ENCODE measurements at regions not wholly inside any gene's neighbourhood (a gene's known extent, or its start where the extent isn't known, plus 50 kb on each side); places are given as distances from the start of the nearest gene placed in this dataset.

DNA sequence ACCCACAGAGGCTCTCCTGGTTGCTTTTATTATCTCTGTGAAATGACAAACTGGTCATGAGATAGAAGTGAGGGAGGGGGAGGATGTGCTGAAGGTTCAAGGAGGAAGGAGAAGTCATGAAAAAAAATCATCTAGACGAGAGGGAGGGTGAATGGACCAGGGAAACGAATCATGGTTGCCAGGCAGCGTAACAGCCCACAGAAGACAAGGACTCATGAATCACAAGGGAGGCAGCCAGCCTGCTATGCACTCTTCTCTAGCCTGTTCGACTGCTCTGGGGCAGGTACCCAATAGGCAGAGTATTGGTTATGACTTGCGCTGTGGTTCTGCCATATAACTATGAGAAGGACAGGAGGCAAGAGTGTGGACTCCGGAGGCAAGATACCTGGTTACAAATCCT is 475.2 kb downstream of the CDK5RAP2 start:
- DNase-seq: no peak

DNA sequence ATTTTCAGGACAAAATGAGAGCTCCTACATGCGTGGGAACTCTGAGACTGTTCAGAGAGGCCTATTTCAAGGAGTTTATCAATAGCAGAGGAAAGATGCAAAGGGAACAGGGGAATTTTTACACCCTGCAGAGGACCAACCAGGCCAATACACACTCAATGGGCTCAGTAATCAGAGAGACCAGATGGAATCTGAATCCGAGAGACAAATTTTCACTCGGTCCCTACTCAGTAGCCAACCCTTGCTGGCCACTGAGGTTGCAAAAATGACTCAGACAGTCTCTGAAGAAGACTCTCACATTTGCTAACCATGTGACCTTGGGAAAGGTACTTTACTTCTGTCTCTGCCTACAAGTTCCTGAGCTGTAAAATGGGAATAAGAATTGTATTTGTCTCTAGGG is 479.4 kb downstream of the CDK5RAP2 start:
- no peak for DNase-seq

DNA sequence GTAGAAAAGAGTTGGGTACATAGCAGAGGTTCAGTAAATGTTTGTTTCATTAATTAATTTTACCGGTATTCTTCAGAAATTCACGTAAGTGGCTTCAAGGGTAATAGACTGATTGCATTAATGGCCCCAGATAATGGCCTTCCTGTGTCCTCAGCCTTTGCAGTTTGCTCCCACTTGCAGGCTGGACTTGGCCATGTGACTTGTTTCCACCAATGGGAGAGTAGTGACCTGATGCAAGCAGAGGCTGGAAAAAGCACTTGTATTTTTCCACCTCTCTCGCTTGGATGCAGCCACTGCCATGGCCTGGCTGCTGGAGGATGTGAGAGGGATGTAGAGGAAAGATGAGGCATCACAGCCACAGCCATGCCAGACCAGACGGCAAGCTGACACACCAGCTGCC is 480.9 kb downstream of the CDK5RAP2 start:
- no peak for DNase-seq

DNA sequence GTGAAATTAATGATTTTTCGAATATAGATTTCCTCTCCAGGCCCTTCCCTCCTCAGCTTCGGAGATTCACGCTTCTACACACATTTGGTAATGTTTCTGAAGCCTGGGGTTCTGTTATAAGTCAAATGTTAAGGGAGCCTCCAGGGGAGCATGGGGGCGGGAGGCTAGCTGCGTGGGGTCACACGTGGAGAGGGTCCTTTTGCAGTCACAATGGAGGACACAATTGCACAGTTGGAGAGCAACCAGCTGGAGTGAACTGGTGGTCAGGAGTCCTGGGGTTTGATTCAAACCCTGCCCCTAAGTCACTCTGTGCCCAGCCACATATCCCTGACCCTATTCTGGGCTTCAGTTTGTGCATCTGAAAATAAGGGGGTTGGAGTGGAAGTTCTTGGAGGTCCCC is 481.4 kb downstream of the CDK5RAP2 start:
- no peak for DNase-seq

DNA sequence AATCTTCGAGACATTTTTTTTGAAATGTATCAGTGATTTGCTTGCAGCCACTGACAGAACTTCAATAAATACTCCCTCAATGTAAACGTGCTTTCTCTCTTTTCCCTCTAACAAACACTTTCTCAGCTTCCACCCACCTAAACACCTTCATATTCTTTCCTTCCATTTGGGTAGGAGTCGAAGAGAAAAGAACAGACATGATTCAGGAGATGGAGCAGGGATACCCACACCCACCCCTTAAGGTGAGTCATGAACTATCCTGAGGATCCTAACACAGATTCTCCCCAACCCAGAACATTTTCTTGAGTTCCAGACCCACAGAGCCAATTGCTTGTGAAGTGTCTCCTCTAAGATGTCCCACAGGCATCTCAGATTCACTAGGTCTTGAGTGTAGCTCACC is 488.8 kb downstream of the CDK5RAP2 start:
- no peak for DNase-seq

DNA sequence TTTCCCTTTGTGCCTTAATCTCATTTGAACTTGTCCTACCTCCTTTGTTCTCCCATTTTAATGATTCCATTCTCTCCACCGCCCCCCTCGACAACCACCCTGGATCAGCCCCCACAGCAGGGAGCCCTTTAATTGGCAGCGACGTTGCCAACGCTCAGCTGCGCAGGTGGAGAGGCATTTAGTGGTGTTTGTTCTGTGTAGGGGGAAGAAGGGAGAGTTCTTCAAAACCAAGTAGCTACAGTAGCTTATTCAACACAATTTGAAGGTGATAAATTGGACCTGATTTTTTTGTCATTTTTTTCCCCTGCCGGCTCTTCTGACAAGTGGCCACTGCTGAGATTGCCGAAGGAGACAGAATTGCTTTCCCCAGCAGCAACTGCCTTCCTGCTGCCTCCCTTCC is 499.1 kb downstream of the CDK5RAP2 start:
- DNase-seq: no peak

DNA sequence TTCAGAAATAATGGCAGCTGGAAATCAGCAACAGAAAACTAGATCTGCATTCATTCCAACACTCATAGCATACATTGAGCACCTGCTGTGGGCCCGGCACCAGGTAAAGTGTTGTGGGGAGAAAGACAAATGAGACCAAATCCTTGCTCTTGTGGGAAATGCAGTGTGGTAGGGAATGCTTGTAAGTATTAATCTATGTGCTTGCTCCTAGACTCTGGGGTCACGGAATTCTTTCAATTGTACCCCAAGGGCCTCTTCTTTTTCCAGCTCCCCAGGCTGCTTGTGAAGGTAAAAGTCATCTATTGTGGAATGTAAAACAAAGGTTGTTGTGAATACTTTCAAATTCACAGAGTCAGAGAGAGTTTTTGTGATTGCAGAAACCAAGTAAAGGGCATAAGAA is 501.9 kb downstream of the CDK5RAP2 start:
- DNase-seq: no peak

DNA sequence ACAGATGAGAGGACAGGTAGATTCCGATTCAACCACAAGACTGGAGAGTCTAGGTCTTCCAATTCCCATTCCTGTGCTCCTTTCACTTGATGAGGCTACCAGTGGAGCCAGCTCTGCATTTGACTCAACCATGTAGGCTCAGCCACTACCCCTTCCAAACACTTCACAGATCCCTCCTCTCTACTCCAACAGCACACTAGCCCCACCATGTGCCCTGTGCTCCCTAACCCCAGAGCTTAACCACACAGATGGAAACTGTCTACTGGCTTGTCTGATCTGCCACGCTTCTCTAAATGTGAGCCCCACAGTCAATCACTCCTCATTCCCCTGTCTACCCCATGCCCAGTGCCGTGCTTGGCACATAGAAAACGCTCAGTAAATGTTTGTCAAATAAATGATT is 508.2 kb downstream of the CDK5RAP2 start:
- DNase-seq: no peak

DNA sequence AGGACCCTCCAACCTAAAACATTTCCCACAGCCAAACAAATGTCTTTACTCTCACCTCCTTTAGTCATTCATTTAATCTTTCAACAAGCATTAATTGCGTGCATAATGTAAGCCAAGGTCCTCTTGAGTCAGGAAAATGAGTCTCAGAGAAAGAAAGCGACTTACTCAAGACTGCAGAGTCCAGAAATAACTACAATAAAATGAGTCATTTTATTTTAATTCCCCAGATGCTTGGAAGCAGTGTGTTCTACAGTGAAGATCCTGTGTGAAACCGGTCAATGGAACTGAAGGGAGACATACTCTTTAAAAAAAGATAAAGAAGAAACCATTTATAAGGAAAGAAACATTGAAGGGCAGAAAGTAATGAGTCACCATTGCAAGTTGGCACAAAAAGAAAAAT is 513.7 kb downstream of the CDK5RAP2 start:
- no peak for DNase-seq

DNA sequence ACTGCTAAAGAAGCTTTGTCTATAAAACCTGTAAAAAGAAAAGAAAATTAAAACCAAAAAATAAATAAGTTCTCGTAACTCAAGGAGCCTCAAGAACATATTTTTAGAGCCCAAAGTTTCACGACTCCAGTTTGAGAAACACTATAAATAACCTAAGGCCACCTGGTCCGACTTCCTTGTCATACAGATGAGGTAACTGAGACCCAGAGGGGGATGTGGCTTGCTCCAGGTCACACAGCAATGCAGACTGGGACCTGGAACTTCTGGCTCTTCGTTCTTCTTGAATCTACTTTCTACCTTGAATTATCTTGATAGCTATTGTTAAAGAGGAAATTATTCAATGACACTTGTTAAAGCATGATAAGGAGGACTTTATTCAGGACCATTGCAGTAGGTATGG is 514.8 kb downstream of the CDK5RAP2 start:
- DNase-seq: no peak

DNA sequence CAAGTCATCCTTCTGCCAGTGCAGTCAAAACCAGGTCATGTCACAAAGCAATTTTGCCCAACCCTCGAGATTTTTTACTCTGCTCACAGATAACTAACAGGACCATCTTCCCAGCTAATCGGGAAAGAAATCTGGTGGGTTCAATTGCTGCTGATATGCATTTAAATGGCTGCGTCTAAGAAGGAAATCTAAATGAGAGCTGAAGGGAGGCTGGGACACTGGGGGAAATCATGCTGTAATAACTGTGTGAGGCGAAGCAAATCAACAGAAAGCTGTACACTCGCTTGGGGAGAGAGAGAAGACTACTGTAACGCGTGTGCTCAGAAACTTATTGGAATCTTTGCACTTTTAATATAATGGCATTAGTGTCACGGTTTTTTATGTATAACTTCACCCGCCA is 535.0 kb downstream of the CDK5RAP2 start:
- no peak for DNase-seq

DNA sequence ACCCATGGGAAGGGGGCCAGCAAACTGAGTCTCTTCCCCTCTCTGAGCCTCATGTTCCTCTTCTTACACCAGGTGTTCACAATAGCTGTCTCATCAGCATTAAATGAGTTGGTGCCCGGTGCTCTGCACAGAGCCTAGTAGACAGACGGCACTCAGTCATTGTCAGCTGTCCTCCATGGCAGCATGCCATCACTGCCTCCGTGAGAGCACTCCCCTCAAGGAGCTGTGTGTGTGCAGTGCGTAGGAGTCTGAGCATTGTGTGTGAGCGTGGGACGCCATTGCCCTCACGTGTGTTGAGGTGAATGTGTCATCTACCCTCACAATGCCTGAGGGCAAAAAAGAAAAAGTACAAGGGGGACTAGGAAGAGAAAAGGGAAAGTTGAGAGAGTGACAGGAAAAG is 536.5 kb downstream of the CDK5RAP2 start:
- DNase-seq: no peak

DNA sequence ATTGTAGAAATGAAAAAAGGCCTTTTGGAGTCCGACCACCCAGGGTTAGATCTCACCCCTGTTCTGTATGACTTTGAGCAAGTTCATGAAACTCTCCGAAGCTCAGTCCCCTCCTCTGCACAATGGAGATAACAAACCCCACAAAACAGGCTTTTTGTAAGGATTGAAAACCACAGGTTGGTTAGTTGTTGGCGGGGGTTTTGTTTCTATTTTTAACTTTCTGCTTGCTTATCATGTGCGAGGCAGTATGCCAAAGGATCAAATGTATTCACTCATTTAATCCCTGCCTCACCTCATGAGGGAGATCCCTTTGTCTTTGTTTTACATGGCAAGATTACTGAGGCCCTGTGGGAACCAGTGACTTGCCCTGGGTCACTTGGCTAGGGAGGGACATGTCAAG is 539.1 kb downstream of the CDK5RAP2 start:
- DNase-seq: no peak

DNA sequence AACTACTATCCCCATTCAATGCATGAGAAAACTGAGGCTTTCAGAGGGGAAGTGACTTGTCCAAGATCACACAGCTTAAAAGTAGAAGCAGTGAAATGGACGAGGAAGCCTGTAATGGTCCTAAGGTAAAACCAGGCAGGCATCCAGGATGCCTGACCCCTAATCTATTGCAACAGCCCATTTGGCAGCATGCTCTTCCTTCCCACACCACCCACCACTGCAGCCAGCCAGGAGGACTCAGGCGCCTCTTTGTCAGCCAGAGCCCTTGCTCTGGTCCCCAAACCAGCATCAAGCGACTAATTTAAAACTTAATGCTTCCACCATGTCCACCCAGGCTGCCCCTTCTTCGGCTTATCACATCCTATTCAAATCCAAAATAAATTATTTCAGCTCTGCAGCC is 541.6 kb downstream of the CDK5RAP2 start:
- DNase-seq: no peak

DNA sequence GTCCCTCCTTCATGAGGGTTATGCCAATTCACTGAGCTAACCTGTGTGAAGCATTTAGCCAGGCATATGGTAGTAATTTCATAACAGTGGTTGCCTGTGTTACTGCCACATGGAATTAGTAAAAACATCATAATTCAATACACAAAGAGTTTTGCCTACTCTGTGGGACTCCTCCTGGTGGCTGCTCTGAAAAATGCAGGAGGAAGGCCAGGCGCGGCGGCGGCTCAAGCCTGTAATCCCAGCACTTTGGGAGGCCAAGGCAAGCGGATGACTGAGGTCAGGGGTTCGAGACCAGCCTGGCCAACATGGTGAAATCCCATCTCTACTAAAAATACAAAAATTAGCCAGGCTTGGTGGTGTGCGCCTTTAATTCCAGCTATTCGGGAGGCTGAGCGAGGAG is 547.3 kb downstream of the CDK5RAP2 start:
- DNase-seq: no peak

DNA sequence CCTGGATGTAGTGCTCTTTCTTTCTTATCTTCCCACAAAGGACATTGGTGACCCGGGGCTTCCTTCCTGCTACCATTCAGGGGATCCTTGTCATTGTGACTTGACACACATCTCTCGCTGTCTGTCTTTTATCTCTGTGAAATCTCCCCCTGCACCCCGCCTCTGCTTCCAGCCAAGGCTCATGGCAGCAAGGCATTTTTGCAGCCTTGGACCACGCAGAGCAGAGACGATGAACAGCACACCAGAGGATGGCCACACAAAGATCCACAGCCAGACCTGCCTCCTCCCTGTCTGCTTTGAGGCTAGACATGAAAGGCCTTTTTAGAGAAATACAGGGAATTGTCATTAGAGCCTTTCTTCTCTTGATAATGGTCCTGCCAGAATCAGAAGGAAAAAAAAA is 549.1 kb downstream of the CDK5RAP2 start:
- no peak for DNase-seq

DNA sequence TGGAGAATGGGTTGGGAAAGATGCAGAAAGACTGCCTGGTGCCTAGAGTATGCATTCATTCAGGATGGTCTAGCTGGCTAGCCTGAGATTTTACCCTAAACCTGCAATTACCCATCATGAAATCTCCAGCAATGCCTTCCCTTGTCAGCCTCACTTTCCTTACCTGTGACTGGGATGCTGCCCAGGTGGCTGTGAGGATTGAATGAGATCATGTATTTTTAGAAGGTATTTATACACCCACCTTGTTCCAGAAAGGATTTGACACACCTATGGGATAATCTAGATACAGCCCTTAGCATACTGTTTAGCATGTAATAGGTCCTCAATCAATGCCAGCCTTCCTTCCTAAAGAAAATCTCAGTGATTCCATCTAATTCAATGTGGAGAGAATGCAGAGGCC is 561.4 kb downstream of the CDK5RAP2 start:
- DNase-seq: no peak

DNA sequence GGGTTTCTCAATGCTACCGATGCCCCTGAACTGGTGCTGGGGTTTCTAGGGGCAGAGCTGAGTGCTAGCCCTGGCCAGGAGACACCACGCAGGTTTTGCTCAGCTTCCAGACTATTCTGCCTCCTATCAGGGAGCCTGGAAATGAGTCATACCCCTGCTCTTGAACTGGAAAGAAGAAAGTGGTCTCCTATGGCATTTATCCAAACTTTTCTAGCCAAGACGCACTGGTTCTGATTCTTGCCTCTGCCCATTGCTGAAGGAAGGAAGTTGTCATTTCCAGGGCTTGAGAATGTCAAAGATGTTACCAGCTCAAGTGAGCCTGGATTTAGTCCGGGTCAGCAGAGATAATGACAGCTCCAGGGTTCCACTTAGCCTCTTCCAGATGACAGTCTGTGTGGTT is 561.9 kb downstream of the CDK5RAP2 start:
- DNase-seq: no peak

DNA sequence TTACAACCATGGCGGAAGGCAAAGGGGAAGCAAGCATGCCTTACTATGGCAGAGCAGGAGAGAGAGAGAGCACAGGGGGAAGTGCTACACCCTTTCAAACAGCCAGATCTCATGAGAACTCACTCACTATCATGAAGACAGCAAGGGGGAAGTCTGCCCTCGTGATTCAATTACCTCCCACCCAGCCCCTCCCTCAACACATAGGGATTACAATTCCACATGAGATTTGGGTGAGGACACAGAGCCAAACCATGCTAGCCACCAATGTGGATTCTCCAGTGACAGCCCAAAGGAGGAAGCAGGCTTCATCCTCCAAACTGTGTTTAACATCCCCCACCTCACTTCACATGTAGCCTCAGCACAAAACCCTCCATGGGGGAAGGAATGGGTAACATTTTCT is 563.7 kb downstream of the CDK5RAP2 start:
- no peak for DNase-seq

DNA sequence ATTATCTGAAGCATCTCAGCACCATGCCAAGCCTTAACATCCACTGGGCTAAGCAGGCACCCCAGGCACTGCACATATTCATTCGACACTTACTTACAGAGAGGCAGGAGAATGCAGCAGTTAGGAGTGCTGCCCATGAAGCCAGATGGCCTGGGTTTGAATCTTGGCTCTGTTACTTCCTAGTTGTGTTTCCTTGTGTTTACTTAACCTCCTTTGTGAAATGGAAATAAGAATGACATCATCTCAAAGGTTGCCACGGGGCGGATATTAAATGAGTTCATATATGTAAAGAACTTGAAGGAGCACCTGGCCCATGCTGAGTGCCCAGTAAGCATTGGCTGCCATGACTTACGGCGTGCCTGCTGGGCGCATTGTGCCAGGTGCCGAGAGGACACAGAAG is 565.2 kb downstream of the CDK5RAP2 start:
- DNase-seq: no peak

DNA sequence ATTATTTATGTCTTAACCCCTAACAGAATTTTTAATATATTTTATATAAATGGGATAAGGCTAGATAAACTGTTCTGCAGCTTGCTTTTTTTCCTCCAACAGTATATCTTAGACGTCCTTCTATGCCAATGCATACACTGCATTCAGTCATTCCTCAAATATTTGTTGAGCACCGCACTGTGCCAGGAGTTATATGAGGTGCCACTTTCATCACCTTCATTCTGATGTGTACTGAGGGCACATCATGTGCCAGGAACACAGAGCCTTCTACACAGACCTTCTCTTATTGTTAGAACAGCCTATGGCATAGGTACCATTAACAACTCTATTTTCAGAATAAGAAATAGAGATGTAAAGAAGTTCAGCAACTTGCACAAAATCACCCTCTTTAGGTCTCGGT is 570.1 kb downstream of the CDK5RAP2 start:
- no peak for DNase-seq

DNA sequence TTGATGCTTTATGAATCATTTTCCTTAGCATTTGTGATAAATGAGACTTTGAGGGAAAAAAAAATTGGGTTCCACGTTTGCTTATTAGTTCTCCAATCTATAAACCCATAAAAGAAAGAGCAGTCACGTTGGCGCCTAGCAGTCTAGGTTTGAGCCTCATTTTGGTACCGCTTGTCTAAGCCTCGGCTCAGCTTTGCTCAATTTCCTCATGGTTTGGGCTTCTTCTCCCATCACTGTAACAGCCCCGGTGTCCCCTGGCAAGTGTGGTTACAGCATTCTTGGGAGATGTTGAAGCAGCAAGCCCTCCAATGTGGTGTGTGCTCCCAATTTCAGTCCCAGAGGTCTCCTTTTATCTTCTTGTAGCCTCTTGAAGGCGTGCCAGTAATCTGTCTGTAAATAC is 578.4 kb downstream of the CDK5RAP2 start:
- no peak for DNase-seq

DNA sequence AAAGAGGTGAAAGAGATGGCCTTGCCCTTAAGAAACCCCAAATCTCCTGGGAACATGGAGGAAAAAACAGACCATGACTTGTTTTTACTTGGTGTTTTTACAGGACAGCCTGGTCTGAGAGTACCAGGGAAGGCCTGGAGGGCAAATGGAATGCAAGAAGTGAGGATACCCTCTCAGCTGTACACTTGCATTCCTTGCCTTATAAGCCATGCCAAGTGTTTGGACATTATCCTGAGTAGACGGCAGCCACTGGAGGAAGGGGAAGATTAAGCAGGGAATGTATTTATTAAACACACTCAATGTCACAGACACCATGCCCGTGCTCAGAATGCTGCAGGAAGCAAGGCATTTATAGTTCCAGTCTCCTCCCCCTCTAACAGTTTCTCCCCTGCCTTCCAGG is 581.4 kb downstream of the CDK5RAP2 start:
- DNase-seq: no peak

DNA sequence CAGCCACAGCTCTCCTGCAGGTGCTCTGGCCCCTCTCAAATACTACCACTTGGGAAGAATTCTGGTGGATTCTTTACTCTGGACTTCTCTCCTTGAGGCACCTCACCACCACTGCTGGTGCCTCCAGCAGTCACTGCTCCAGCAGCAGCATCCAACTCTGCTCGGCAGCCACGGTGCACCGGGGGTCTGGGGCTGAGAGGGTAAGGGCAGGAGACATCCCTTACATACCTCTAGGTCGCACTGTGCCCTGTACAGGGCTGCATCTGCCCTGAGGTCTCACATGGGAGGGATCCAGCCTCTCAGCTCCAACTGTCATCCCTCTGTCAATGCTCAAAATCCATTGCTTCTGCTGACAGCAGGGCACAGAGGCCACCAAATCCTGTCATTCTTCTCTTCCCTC is 588.2 kb downstream of the CDK5RAP2 start:
- no peak for DNase-seq

DNA sequence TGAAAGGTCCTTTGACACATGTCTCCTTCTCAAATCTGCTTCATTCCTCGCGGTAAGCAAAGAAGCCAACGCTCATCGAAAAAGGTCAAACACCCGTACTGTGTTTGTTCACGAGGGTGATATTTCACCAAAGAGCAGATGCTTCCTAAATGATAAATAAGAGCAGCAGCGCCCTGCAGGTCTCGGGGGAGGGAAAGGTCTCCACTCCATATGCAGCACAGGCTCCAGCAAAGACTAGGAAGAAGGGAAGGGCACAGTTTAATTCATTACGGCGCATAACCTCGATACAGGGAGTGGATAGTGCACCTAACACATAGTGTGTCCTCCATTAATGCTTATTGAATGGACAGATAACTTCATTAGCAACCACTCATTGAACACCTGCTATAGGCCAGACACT is 593.3 kb downstream of the CDK5RAP2 start:
- no peak for DNase-seq

DNA sequence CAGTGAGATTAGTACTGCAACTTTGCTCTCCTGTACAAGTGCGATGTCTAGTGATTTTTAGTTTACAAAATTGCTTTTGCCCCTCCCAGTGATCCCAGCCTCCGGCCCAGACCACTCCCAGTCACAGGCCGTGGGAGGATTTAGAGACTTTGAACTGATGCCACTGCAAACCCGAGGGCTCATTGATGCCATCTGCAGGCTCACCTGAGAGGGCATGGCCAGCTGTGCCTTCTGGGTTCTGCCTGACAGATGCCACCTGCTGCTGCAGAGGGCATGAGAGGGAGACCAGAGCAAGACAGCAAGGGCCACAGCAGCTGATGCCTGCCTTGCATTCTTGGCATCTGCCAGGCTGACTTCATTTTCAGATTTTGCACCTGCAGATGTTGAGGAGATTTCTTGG is 593.8 kb downstream of the CDK5RAP2 start:
- no peak for DNase-seq

DNA sequence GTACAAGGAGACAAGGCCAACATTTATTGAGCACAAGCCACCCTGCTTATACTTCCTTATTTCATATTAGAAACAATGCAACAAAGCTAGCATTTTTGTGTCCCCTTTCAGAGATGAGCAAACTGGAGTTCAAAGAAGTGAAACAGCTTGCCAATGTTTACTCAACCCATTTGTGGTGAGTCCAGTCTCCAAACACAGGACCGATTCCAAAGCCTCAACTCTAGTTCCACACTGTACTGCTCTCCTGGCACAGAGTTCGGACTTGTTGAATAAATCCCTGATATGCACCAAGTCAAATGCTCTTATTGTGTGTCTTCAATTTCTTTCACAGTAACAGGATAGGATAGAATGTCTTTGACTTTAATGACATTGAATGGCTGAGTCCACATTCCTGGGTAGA is 604.8 kb upstream of the BRINP1 start:
- DNase-seq: no peak

Data from suppressor macrophage treated with lipopolysaccharide for 4 hours (primary cell).